H1 (cell line): ENCODE measurements at regions not wholly inside any gene's neighbourhood (a gene's known extent, or its start where the extent isn't known, plus 50 kb on each side); places are given as distances from the start of the nearest gene placed in this dataset.

Experiments used
- CTCF ChIA-PET: fragments of 300-600 bp; sonication (Branson Sonifier 250); formaldehyde crosslinking; loops from one replicate; lab custom pipeline; 2021; ENCODE audit not compliant: partially characterized antibody; lab: Charles Lee
- POLR2A ChIA-PET: fragments of 300-600 bp; sonication (Branson Sonifier 250); formaldehyde crosslinking; loops from one replicate; lab custom pipeline; 2021; ENCODE audit warnings: inconsistent platforms; ENCODE audit not compliant: partially characterized antibody; lab: Charles Lee
- DNase-seq, 2 experiments: peaks; one replicate each; pipeline versions ENCODE4 v3.0.0 to v3.0.0-alpha.2; 2010 to 2022; ENCODE audit warnings: low spot score in 2 of 2, low read depth in 1 of 2, mixed read lengths in 1 of 2
- FAIRE-seq: peaks from 2 replicates; lab custom pipeline; 2011; peaks lifted over from hg19 to GRCh38; lab: Jason Lieb, UNC
- H2AFZ ChIP-seq: 2 replicates; pipeline ENCODE4 v1.8.1; 2012; ENCODE audit warnings: low read length, inconsistent platforms
- H2AK5ac ChIP-seq: 2 replicates; pipeline ENCODE4 v1.6.1; 2013; ENCODE audit warnings: low read depth, low read length
- H2BK120ac ChIP-seq: replicated peaks from 2 replicates; pipeline ENCODE3; 2013; ENCODE audit warnings: low read depth, low read length, inconsistent platforms
- H2BK12ac ChIP-seq: 2 replicates; pipeline ENCODE4 v1.6.1; 2013; ENCODE audit warnings: low read depth, low read length
- H2BK15ac ChIP-seq: 2 replicates; pipeline ENCODE4 v1.6.1; 2013; ENCODE audit warnings: low read length
- H2BK20ac ChIP-seq: 2 replicates; pipeline ENCODE4 v1.6.1; 2013; ENCODE audit warnings: low read length
- H2BK5ac ChIP-seq: 2 replicates; pipeline ENCODE4 v1.6.1; 2013; ENCODE audit warnings: low read depth, low read length
- H3K14ac ChIP-seq: 2 replicates; pipeline ENCODE4 v1.6.1; 2013; ENCODE audit warnings: inconsistent platforms; ENCODE audit not compliant: insufficient read length
- H3K18ac ChIP-seq: 2 replicates; pipeline ENCODE4 v1.6.1; 2013; ENCODE audit warnings: low read length; ENCODE audit errors: extremely low read depth
- H3K23ac ChIP-seq: 2 replicates; pipeline ENCODE4 v1.6.1; 2013; ENCODE audit warnings: inconsistent platforms; ENCODE audit not compliant: insufficient read length
- H3K23me2 ChIP-seq: 2 replicates; pipeline ENCODE4 v1.6.1; 2013; ENCODE audit warnings: low read depth, low read length
- H3K27ac ChIP-seq: 2 replicates; pipeline ENCODE4 v1.6.1; 2011; ENCODE audit warnings: low read depth, low read length, inconsistent platforms
- H3K27me3 ChIP-seq, 4 experiments: replicated peaks in 1 of 4; 1 replicate in 1 of 4; 2 replicates in 3 of 4; pipeline versions ENCODE4 v1.6.1 to v1.8.1; 2011 to 2013; ENCODE audit warnings: low read length in 3 of 4, mild to moderate bottlenecking in 3 of 4, inconsistent platforms in 2 of 4, mixed read lengths in 2 of 4, moderate library complexity in 1 of 4; ENCODE audit not compliant: control insufficient read depth in 3 of 4, insufficient read depth in 3 of 4; ENCODE audit errors: extremely low read depth in 1 of 4
- H3K36me3 ChIP-seq, 4 experiments: 2 replicates each; pipeline versions ENCODE4 v1.6.1 to v1.8.1; 2011 to 2013; ENCODE audit warnings: mild to moderate bottlenecking in 4 of 4, low read length in 3 of 4, moderate library complexity in 2 of 4, control low read depth in 1 of 4, inconsistent platforms in 1 of 4; ENCODE audit not compliant: insufficient read depth in 4 of 4, control insufficient read depth in 2 of 4
- H3K4ac ChIP-seq: replicated peaks from 2 replicates; pipeline ENCODE3; 2013; ENCODE audit warnings: low read length, low read depth, mixed read lengths, inconsistent platforms; ENCODE audit not compliant: insufficient read length
- H3K4me1 ChIP-seq, 4 experiments: replicated peaks in 1 of 4; 1 replicate in 1 of 4; 2 replicates in 3 of 4; pipeline versions ENCODE4 v1.6.1 to v1.8.1; 2011 to 2013; ENCODE audit warnings: low read length in 3 of 4, inconsistent platforms in 2 of 4, mixed read lengths in 1 of 4; ENCODE audit not compliant: insufficient read depth in 4 of 4, control insufficient read depth in 3 of 4
- H3K4me2 ChIP-seq, 2 experiments: 2 replicates each; pipeline versions ENCODE4 v1.6.1 to v1.8.1; 2011 to 2013; ENCODE audit warnings: low read depth in 2 of 2, low read length in 2 of 2, control low read depth in 1 of 2, inconsistent platforms in 1 of 2, mild to moderate bottlenecking in 1 of 2; ENCODE audit not compliant: insufficient read depth in 1 of 2
- H3K4me3 ChIP-seq, 4 experiments: fragments of 200-600, 300-600 bp in 1 of 4; sonication (generic), shearing (Covaris generic), sonication (Bioruptor Twin) in 1 of 4; 2 replicates each; pipeline versions ENCODE4 v1.5.1 to v1.8.1; 2011 to 2016; ENCODE audit warnings: low read length in 4 of 4, low read depth in 3 of 4, control low read depth in 2 of 4, inconsistent platforms in 2 of 4, mild to moderate bottlenecking in 2 of 4, mixed read lengths in 1 of 4, moderate library complexity in 1 of 4; ENCODE audit not compliant: insufficient read depth in 2 of 4; ENCODE audit errors: extremely low read depth in 1 of 4
- H3K56ac ChIP-seq: replicated peaks from 2 replicates; pipeline ENCODE3; 2013; ENCODE audit warnings: low read depth, mild to moderate bottlenecking, mixed read lengths, low read length, inconsistent platforms; ENCODE audit not compliant: insufficient read length
- H3K79me1 ChIP-seq: 2 replicates; pipeline ENCODE4 v1.6.1; 2013; ENCODE audit warnings: low read depth, low read length, control low read depth
- H3K79me2 ChIP-seq, 2 experiments: 2 replicates each; pipeline versions ENCODE4 v1.6.1 to v1.8.1; 2012 to 2013; ENCODE audit warnings: low read length in 2 of 2, mild to moderate bottlenecking in 2 of 2, inconsistent platforms in 1 of 2; ENCODE audit not compliant: insufficient read depth in 2 of 2, control insufficient read depth in 1 of 2
- H3K9ac ChIP-seq, 4 experiments: replicated peaks in 1 of 4; 1 replicate in 1 of 4; 2 replicates in 3 of 4; pipeline versions ENCODE4 v1.6.1 to v1.8.1; 2011 to 2013; ENCODE audit warnings: low read depth in 3 of 4, low read length in 3 of 4, control low read depth in 2 of 4, mild to moderate bottlenecking in 2 of 4, moderate library complexity in 2 of 4, inconsistent platforms in 1 of 4; ENCODE audit errors: extremely low read depth in 1 of 4
- H3K9me3 ChIP-seq, 2 experiments: 2 replicates each; pipeline versions ENCODE4 v1.6.1 to v1.8.1; 2012 to 2013; ENCODE audit warnings: mild to moderate bottlenecking in 2 of 2, moderate library complexity in 2 of 2, control low read depth in 1 of 2, inconsistent platforms in 1 of 2, low read depth in 1 of 2, low read length in 1 of 2, mixed read lengths in 1 of 2; ENCODE audit not compliant: insufficient read depth in 2 of 2
- H4K20me1 ChIP-seq, 2 experiments: replicated peaks in 1 of 2; 2 replicates each; pipeline versions ENCODE3 to v1.8.1; 2011 to 2013; ENCODE audit warnings: inconsistent platforms in 2 of 2, low read length in 2 of 2, mild to moderate bottlenecking in 1 of 2; ENCODE audit not compliant: insufficient read depth in 2 of 2, control insufficient read depth in 1 of 2
- H4K5ac ChIP-seq: 2 replicates; pipeline ENCODE4 v1.6.1; 2013; ENCODE audit warnings: low read length, low read depth, mixed read lengths, inconsistent platforms; ENCODE audit not compliant: insufficient read length
- H4K8ac ChIP-seq: 2 replicates; pipeline ENCODE4 v1.8.0; 2013; ENCODE audit warnings: mild to moderate bottlenecking, moderate library complexity, low read length, inconsistent platforms; ENCODE audit not compliant: insufficient read depth; ENCODE audit errors: extremely low read depth
- H4K91ac ChIP-seq: replicated peaks from 2 replicates; pipeline ENCODE3; 2013; ENCODE audit warnings: low read length, mixed read lengths, inconsistent platforms; ENCODE audit not compliant: insufficient read length
- ASH2L ChIP-seq: fragments of 200-600, 300-600 bp; sonication (generic); IDR thresholded peaks from one replicate; pipeline ENCODE4 v1.7.1; 2017; ENCODE audit warnings: low read length
- BACH1 ChIP-seq: IDR thresholded peaks from 2 replicates; pipeline ENCODE4 v1.6.1; 2012; ENCODE audit warnings: low read length, improper control_type of control experiment
- CHD1 ChIP-seq: IDR thresholded peaks from 2 replicates; pipeline ENCODE4 v1.6.1; 2012; ENCODE audit warnings: low read depth, low read length, improper control_type of control experiment
- EGR1 ChIP-seq: IDR thresholded peaks from 2 replicates; pipeline ENCODE4 v1.6.1; 2011; ENCODE audit warnings: low read depth, low read length, borderline replicate concordance
- EZH2 ChIP-seq: fragments of 200-600 bp; sonication (generic); IDR thresholded peaks from 2 replicates; pipeline ENCODE4 v1.7.1; 2012; ENCODE audit warnings: low read depth, mild to moderate bottlenecking, moderate library complexity, low read length, inconsistent platforms; ENCODE audit not compliant: severe bottlenecking
- GABPA ChIP-seq: IDR thresholded peaks from 2 replicates; pipeline ENCODE4 v1.6.1; 2011; ENCODE audit warnings: mild to moderate bottlenecking, low read length, moderate library complexity, borderline replicate concordance; ENCODE audit not compliant: insufficient read depth
- NANOG ChIP-seq: IDR thresholded peaks from 2 replicates; pipeline ENCODE4 v1.6.1; 2011; ENCODE audit warnings: low read length, low read depth, mild to moderate bottlenecking, inconsistent platforms; ENCODE audit not compliant: insufficient read depth, poor library complexity, severe bottlenecking
- RAD21 ChIP-seq, 2 experiments: IDR thresholded peaks in 1 of 2; conservative IDR thresholded peaks in 1 of 2; 2 replicates each; pipeline ENCODE4 v1.6.1; 2011; ENCODE audit warnings: low read depth in 2 of 2, low read length in 2 of 2, improper control_type of control experiment in 1 of 2, inconsistent platforms in 1 of 2, mild to moderate bottlenecking in 1 of 2, moderate library complexity in 1 of 2
- SIN3A ChIP-seq, 2 experiments: IDR thresholded peaks in 1 of 2; conservative IDR thresholded peaks in 1 of 2; 2 replicates each; pipeline ENCODE4 v1.6.1; 2011 to 2012; ENCODE audit warnings: low read length in 2 of 2, improper control_type of control experiment in 1 of 2, low read depth in 1 of 2, mild to moderate bottlenecking in 1 of 2
- SRF ChIP-seq: IDR thresholded peaks from 2 replicates; pipeline ENCODE4 v1.6.1; 2011; ENCODE audit warnings: mild to moderate bottlenecking, low read depth, low read length, moderate library complexity
- SUZ12 ChIP-seq: fragments of 200-600 bp; sonication (generic); IDR thresholded peaks from 2 replicates; pipeline ENCODE4 v1.6.1; 2012; ENCODE audit warnings: mild to moderate bottlenecking, inconsistent platforms, low read length, moderate library complexity, mixed read lengths
- WGBS, 2 experiments: shearing (Covaris generic) in 1 of 2; methylation state at CpG; one replicate each; pipeline versions ENCODE4 v1.1.6 to v1.1.7; 2013 to 2015; ENCODE audit warnings: low lambda C conversion rate in 2 of 2, mixed read lengths in 2 of 2, inconsistent platforms in 1 of 2, low coverage in 1 of 2, missing lambda C conversion rate in 1 of 2; ENCODE audit not compliant: insufficient replicate concordance in 2 of 2, insufficient coverage in 1 of 2, insufficient read length in 1 of 2; ENCODE audit errors: extremely low coverage in 1 of 2, missing lambda C conversion rate in 1 of 2; 5-methylcytosine and 5-hydroxymethylcytosine counted together

DNA sequence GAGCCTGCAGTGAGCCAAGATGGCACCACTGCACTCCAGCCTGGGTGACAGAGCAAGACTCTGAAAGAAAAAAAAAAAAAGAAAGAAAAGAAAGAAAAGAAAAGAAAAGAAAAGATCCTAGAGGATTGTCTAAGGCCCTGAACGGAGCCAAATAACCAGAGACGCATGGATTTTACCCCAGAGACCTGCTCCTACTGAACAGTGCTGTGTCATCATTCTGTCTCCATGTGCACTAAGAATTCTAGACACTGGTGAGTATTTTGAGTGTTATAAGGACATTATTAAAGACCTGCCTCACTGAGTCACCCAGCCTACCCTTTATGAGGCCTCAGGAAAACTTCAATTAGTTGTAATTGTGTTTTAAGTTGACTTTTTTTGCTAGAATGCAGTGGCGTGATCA is 61.9 kb upstream of the RIOK3 start:
- Histone ChIP-seq H3K4me2 (no peak overlapping the region), H4K5ac (no peak overlapping the region), H3K79me1 (no peaks in the 10 kb centered on the region), H2BK120ac (no peak overlapping the region), H2AK5ac (no peak overlapping the region), H2BK20ac (no peak overlapping the region), H3K9me3 (no peaks in the 10 kb centered on the region), H2BK15ac (no peak overlapping the region), H2BK12ac (no peak overlapping the region), H3K27ac (no peak overlapping the region), H3K23me2 (no peaks in the 10 kb centered on the region), H4K8ac (no peak overlapping the region; the same call in 1 of the 2 replicates), H4K20me1 (no peaks in the 10 kb centered on the region), H3K79me2 (no peaks in the 10 kb centered on the region), H4K91ac (no peak overlapping the region), H3K4ac (no peak overlapping the region), H3K36me3 (no peaks in the 10 kb centered on the region), H3K27me3 (no peaks in the 10 kb centered on the region; a peak in 1 of 7 replicates), H3K9ac (no peak overlapping the region), H3K14ac (no peak overlapping the region), H3K4me1 (no peaks in the 10 kb centered on the region), H3K4me3 (no peak overlapping the region), H2BK5ac (no peak overlapping the region), H3K23ac (no peak overlapping the region), H2AFZ (no peak overlapping the region), H3K56ac (no peak overlapping the region), H3K18ac (no peak overlapping the region)
- CTCF ChIA-PET = no interaction called here
- WGBS, 2 experiments = 93% methylated on average over 3 of the region's 3 CpGs; no CpG with 5 or more reads in 1 of the 2 experiments
- no peak for TF ChIP-seq EZH2
- TF ChIP-seq RAD21 (IDR thresholded peaks at IDR 0.05 in 1 of 2, conservative IDR thresholded peaks at IDR 0.05 in 1 of 2; ENCODE audit: low read depth in 2 of 2, low read length in 2 of 2) = no peak
- no peak for TF ChIP-seq BACH1
- TF ChIP-seq EGR1 = no peak
- no peak for TF ChIP-seq SRF
- TF ChIP-seq NANOG = no peak
- no peak for TF ChIP-seq SIN3A (conservative IDR thresholded peaks at IDR 0.05 in 1 of 2, IDR thresholded peaks at IDR 0.05 in 1 of 2; ENCODE audit: low read depth in 1 of 2, low read length in 2 of 2)
- no peak for TF ChIP-seq ASH2L
- no peak for TF ChIP-seq GABPA
- no peak for TF ChIP-seq CHD1
- no peak for TF ChIP-seq SUZ12
- FAIRE-seq (no peak), DNase-seq (no peak)
- POLR2A ChIA-PET = no interaction called here
